GM19023 (cell line): ENCODE measurements at regions not wholly inside any gene's neighbourhood (a gene's known extent, or its start where the extent isn't known, plus 50 kb on each side); places are given as distances from the start of the nearest gene placed in this dataset.

Source experiments
- ATAC-seq: cut with Tn5 transposase; IDR thresholded peaks from one replicate; pipeline ENCODE4 v1.9.1; 2021; ENCODE audit warnings: mild to moderate bottlenecking, moderate library complexity; ENCODE audit not compliant: unreplicated experiment

DNA sequence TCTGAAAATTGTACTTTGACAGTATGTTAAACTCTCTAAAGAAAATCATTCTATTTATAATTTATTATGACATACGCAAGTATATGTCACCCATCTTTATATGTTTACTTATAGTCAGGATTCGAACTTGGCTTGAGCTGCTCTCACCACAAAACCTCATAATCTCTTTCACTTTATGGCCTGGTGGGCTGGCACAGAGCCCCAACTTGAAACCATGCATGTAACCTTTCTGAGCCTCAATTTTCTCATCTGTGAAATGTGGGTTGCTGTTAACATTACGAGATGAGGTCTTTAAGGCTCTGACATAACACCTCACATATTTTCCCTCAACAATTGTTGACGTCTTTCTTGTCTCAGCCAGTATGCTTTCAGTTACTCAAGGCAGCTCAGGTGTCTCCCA, 69.4 kb upstream of the PFN2 start:
- ATAC-seq, result no peak

DNA sequence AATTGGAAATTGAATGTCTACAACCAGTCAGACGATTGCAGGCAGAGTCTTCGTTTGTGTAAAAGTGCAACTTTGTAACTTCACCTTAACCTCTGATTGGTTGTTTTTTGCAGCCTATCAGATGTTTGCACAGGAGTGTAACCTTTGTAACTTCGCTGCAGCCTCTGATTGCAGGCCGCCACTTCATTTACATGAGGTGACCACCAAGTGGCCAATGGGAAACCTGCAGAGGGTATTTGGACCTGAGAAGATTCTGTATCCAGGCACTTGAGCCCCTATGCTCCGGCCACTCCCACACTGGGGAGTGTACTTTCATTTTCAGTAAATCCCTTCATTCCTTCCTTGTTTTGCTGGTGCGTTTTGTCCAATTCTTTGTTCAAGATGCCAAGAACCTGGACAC, 68.1 kb upstream of the PFN2 start:
- ATAC-seq, result no peak

DNA sequence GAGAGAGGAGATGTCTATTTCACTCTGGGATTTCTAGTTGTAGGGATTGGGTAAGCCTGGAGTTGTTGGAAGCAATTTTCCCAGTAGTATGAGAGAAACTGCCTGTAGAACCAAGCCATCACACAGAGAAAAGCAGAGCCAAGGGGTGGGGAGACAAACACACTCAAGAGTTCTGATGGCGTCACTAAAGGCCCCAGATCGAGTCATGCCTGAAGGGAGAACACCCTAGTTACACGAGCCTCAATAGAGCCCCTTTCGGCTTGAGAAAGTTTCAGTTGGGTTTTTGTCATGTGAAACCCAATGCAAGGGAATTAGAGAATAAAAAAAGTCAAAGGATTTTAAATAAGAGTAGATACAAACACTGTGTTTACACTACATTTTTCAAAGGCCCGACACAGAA, 66.1 kb upstream of the PFN2 start:
- ATAC-seq, result no peak

DNA sequence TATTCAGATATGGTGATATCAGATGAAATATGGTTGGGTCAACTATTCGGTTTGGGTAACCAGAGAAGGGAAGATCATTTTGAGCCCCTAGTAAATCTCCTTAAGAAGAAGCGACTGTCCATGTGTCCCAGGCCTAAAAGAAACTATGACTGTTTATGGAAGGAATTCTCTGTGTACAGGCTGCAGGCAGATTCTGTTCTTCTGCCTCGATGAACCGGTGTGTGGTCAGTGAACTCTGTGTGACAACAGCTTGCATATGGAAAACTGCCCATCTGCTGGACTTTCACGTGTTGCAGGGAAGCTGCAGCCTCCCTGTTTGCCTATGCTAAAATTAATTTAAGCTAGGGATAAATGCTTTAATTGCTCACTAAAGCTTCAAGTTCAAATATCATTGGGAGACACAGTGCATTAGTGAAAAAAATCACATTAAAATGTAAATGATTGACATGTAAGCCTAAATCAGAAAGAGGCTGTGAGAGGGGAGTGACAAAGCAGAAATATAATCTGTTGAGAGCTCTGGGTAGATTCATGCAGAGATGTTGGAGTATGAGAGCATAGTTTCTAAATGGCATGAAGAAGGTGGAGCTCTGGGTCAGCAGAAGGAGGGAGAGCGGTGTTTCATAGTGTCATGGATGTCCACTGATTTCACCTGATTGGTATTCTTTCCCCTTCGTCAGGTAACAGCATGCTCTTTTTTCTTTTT, 65.4 kb upstream of the PFN2 start:
- ATAC-seq, result no peak

DNA sequence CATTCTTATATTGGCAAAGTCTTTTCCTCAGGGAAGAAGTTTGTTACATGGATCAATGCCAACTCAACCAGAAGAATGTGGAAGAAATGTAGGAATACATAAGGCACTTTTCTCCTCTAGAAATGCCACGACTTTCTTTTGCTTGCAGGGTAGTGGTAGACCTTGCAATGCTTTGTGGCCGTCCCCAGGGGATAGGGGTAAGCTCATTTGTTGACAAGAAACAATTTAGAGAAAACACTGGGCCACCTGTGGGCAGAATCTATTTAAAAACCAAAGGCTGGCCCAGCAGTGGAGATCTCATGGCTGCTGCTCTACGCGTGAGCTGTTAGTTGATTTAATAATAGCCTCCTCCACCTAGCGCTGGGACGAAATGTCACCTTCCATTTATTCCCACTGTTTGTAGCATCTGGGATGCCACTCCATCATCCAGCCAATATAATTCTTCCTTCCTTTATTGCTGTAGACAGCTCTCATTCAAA, 64.6 kb upstream of the PFN2 start:
- no peak for ATAC-seq

DNA sequence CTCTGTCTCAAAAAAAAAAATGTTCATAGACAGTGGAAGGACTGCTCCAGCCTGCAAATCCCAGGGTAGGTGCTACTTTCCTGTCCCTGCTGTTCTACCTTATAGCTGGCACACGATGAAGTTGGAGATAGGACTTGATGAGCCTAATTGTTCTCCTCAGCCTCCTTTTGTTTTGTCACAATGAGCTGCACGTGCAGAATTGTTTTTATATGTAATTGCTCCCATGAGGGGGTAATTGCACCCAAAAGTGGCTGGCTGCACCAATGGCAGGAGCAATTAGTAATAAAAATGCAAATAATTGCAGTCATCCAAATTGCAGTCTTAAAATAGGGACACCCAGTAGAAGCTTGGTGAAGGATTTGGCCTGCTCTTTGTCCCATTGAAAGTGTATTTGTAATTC, 63.0 kb upstream of the PFN2 start:
- no peak for ATAC-seq

DNA sequence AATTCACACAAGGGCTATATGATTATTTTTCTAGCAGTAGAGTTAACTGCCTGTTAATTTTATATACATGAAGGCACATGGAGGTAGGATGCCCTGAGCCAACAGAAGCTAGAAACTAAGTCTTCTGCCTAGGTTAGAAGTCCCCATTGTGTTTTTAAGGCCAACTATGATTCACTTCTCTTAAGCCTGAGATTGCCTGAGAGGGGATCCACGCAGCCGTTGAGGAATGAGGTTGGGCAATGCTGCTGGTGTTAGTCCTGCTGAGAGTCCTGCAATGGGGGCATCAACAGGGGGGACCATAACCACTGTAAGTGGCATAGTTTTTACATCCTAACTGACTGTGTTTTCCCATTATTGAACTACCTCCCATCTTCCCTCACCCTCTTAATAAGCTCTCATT, 60.1 kb upstream of the PFN2 start:
- no peak for ATAC-seq

DNA sequence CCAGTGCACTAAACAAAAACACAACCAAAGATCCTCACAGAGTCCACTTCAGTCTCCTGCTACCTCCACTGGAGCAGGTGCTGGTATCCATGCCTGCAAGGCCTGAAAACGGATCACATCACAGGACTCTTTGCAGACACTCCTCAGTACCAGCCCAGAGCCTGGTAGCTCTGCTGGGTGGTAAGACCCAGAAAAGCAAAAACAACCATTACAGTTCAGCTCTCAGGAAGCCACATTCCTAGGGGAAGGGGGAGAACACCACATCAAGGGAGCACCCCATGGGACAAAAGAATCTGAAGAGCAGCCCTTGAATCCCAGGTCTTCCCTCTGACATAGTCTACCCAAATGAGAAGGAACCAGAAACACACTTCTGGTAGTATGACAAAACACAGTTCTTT, 52.5 kb upstream of the PFN2 start:
- no peak for ATAC-seq

DNA sequence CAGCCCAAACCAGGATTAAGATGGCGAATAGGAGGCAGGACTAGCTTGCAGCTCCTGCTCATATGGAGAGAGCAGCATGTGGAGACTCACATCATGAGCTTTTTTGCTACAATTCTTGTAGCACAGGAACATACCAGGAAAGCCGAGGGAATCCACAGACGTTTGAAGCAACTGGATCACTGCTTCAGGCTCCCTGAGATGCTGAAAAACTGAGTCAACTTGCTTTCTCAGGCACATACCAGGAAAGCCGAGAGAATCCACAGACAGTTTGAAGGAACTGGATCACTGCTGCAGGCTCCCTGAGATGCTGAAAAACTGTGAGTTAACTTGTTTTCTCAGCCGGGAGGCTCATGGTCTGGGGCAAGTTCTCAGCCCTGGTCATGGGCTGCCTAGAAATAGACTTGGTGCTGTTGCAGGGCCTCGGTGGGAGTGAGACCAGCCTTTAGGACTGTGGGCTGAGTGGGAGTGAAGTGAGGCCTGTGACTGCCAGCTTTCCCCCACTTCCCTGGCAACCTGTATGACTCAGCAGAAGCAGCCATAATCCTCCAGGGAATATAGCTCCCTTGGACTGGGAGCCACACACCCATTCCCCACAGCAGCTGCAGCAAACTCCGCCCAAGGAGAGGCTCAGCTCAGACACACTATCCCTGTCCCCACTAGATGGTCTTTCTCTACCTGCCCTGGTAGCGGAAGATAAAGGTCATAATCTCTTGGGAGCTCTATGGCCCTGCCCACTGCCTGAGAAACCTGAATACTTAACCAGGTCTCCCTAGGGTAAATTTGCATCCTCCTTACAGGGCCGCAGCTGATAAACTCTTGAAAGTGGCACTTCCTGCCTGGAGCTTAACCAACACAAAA, 51.9 kb upstream of the PFN2 start:
- ATAC-seq, result no peak

DNA sequence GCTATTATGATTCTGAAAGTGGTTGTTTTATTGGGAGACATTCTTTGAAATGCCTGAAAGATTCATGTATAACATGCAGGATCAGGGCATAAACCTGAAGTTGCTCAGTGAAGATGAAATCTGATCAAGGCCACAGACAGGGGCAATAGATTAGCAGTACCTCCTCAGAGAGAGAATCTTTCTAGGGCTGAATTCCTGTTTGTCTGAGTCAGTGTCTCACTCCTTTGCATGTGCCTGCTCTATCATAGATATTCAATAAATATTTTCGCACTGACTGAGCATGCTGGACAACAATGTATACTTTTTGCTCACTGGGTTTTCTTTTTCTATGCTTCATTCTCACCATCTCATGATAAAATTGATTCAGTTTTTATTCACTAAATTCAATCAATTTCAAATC, 49.8 kb upstream of the PFN2 start:
- no peak for ATAC-seq
